Coronary artery (tissue), 2 donors: ENCODE measurements at regions not wholly inside any gene's neighbourhood (a gene's known extent, or its start where the extent isn't known, plus 50 kb on each side); places are given as distances from the start of the nearest gene placed in this dataset.

ENCODE experiments used
- DNase-seq: peaks from one replicate; pipeline ENCODE4 v3.0.0-alpha.2; 2017; ENCODE audit warnings: low spot score
- H3K27ac ChIP-seq, 2 donors: fragments of 200-600 bp; sonication (generic); one replicate each; pipeline ENCODE4 v1.5.1; 2016 to 2019
- H3K4me3 ChIP-seq: fragments of 200-600 bp; sonication (generic); 2 replicates; pipeline ENCODE4 v1.5.1; 2016; ENCODE audit warnings: mild to moderate bottlenecking, moderate library complexity
- CTCF ChIP-seq: fragments of 200-600 bp; sonication (generic); IDR thresholded peaks from one replicate; pipeline ENCODE4 v1.5.1; 2019; ENCODE audit warnings: antibody characterized with exemption

DNA sequence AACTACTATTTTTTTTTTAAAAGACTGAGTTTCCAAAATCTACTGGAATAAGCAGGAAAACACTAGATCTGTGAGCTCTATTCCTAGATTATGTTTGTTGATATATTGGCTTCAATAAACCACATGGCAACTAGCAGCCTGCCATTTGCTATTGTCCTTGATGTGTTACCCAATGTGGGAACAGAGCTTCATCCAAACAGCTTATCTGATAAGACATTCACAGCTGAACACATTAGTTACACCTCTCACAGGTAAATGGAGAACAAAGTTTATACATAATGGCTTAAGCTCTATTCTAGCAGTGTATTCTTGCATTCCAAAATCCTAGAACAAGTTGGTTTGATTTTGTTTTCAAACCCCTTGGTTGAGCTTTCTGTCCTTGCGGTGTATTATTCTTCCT lies 642.1 kb downstream of the TLE1 start:
- Histone ChIP-seq H3K27ac (no peak overlapping the region), H3K4me3 (no peak overlapping the region)
- no peak for TF ChIP-seq CTCF
- DNase-seq, result no peak

GRCh38 chr9:81045658-81046057 lies 643.7 kb downstream of the TLE1 start:
- H3K27ac ChIP-seq, result no peak overlapping the region
- no peak for DNase-seq

GRCh38 chr9:81037889-81038288 lies 651.5 kb downstream of the TLE1 start:
- H3K27ac ChIP-seq, result no peak overlapping the region
- H3K4me3 ChIP-seq, result no peak overlapping the region
- DNase-seq, result no peak
- no peak for TF ChIP-seq CTCF

More at GRCh38 chr9:81045658-81046057, 643.7 kb downstream of the TLE1 start:
- H3K4me3 ChIP-seq, result no peak overlapping the region
- TF ChIP-seq CTCF, result no peak

DNA sequence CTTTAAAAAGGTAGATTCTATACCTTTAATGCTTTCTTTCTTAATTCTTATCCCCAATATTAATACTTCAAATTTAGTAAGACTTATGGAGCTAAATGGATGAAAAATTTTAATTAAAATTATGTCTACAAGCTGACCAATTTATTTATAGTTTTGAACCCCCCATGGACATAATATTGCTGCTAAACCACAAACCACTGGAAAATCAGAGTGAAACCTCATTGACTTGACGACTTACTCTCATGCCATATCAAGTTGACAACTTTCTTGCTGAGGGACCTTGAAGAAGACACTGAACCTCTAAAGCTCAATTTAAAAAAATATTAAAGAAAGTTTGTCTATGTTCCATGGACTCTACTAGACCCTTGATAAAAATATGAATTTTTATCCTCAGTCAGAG lies 653.7 kb downstream of the TLE1 start:
- TF ChIP-seq CTCF, result no peak
- DNase-seq, result no peak
- H3K4me3 ChIP-seq, result no peak overlapping the region
- H3K27ac ChIP-seq, result no peak overlapping the region

DNA sequence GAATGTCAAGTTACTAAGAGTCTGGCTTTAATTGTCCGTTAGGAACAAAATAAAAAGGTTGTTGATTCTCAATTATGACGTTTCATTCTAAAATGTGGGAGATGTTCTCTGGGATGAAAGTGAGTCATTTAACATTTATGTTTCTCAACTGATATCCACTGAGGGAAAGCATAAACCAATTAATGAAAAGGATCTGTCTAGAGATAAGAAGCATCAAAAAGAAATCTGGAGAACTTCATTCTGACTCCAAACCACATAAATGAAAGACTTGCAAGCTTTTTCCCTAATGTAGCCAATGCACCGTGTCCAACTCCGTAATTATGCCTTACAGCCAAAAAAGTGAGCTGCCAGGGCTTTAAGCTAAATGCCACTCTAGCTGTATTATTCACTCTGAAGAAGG lies 654.2 kb downstream of the TLE1 start:
- H3K4me3 ChIP-seq, result no peak overlapping the region
- TF ChIP-seq CTCF, result no peak
- DNase-seq, result no peak
- no peak overlapping the region for H3K27ac ChIP-seq

GRCh38 chr9:81032831-81033230 lies 656.5 kb downstream of the TLE1 start:
- DNase-seq, result no peak
- peak overlapping the region; percentile 25 to 47 for H3K27ac ChIP-seq
- H3K4me3 ChIP-seq, result no peak overlapping the region
- no peak for TF ChIP-seq CTCF

GRCh38 chr9:81032030-81032572 lies 657.2 kb downstream of the TLE1 start:
- Histone ChIP-seq H3K27ac (peak overlapping the region; percentile 25 to 47), H3K4me3 (no peak overlapping the region)
- no peak for DNase-seq
- no peak for TF ChIP-seq CTCF
